Astrocyte (in vitro differentiated cells and primary cell): ENCODE measurements at regions not wholly inside any gene's neighbourhood (a gene's known extent, or its start where the extent isn't known, plus 50 kb on each side); places are given as distances from the start of the nearest gene placed in this dataset.
A peak's percentile ranks its signal among the peaks of the same experiment; 100 is the strongest.

Source experiments
- DNase-seq: peaks from one replicate; pipeline ENCODE4 v3.0.0-alpha.2; 2010; ENCODE audit warnings: low read depth
- FAIRE-seq: peaks from 2 replicates; lab custom pipeline; 2011; peaks lifted over from hg19 to GRCh38; lab: Jason Lieb, UNC
- H2AFZ ChIP-seq: 2 replicates; pipeline ENCODE4 v1.6.0; 2012; ENCODE audit warnings: low read depth, low read length, inconsistent platforms
- H3K27ac ChIP-seq: 2 replicates; pipeline ENCODE4 v1.5.1; 2011; ENCODE audit warnings: low read depth, low read length, inconsistent platforms
- H3K27me3 ChIP-seq: 2 replicates; pipeline ENCODE4 v1.6.0; 2011; ENCODE audit warnings: low read length, inconsistent platforms; ENCODE audit not compliant: insufficient read depth
- H3K36me3 ChIP-seq: 2 replicates; pipeline ENCODE4 v1.5.1; 2011; ENCODE audit warnings: low read length, inconsistent platforms; ENCODE audit not compliant: insufficient read depth
- H3K4me1 ChIP-seq: 2 replicates; pipeline ENCODE4 v1.5.1; 2011; ENCODE audit warnings: low read length, inconsistent platforms; ENCODE audit not compliant: insufficient read depth
- H3K4me2 ChIP-seq: 2 replicates; pipeline ENCODE4 v1.6.0; 2012; ENCODE audit warnings: low read length, inconsistent platforms
- H3K4me3 ChIP-seq: 2 replicates; pipeline ENCODE4 v1.5.1; 2011; ENCODE audit warnings: low read depth, mild to moderate bottlenecking, low read length, inconsistent platforms; ENCODE audit not compliant: insufficient read depth
- H3K79me2 ChIP-seq: 2 replicates; pipeline ENCODE4 v1.6.0; 2012; ENCODE audit warnings: mild to moderate bottlenecking, low read length, inconsistent platforms; ENCODE audit not compliant: insufficient read depth
- H3K9ac ChIP-seq: 2 replicates; pipeline ENCODE4 v1.6.0; 2012; ENCODE audit warnings: mild to moderate bottlenecking, low read length, inconsistent platforms
- H3K9me3 ChIP-seq: 2 replicates; pipeline ENCODE4 v1.5.1; 2012; ENCODE audit warnings: low read depth, mild to moderate bottlenecking, low read length, inconsistent platforms; ENCODE audit not compliant: insufficient read depth
- H4K20me1 ChIP-seq: 2 replicates; pipeline ENCODE4 v1.6.0; 2012; ENCODE audit warnings: low read length, inconsistent platforms; ENCODE audit not compliant: insufficient read depth
- H3K27ac Mint-ChIP-seq: one replicate; pipeline ENCODE4 v1.8.0; 2021; ENCODE audit warnings: mild to moderate bottlenecking, mixed read lengths; ENCODE audit not compliant: unreplicated experiment
- H3K27me3 Mint-ChIP-seq: one replicate; pipeline ENCODE4 v1.8.0; 2021; ENCODE audit warnings: low read depth, mixed read lengths; ENCODE audit not compliant: unreplicated experiment
- H3K36me3 Mint-ChIP-seq: one replicate; pipeline ENCODE4 v1.8.0; 2021; ENCODE audit warnings: low read depth, mixed read lengths; ENCODE audit not compliant: unreplicated experiment
- H3K4me1 Mint-ChIP-seq: one replicate; pipeline ENCODE4 v1.8.0; 2021; ENCODE audit warnings: low read depth, mixed read lengths; ENCODE audit not compliant: unreplicated experiment
- H3K4me3 Mint-ChIP-seq: one replicate; pipeline ENCODE4 v1.8.0; 2021; ENCODE audit warnings: mild to moderate bottlenecking, moderate library complexity, mixed read lengths; ENCODE audit not compliant: unreplicated experiment
- H3K9me3 Mint-ChIP-seq: one replicate; pipeline ENCODE4 v1.8.0; 2021; ENCODE audit warnings: mild to moderate bottlenecking, mixed read lengths; ENCODE audit not compliant: unreplicated experiment
- CTCF ChIP-seq: IDR thresholded peaks from 2 replicates; pipeline ENCODE4 v1.5.1; 2011; ENCODE audit warnings: low read depth, mild to moderate bottlenecking, inconsistent platforms, low read length, moderate library complexity; ENCODE audit not compliant: insufficient read depth
- EZH2 ChIP-seq: IDR thresholded peaks from 2 replicates; pipeline ENCODE4 v1.6.1; 2012; ENCODE audit warnings: mild to moderate bottlenecking, low read length, inconsistent platforms; ENCODE audit not compliant: insufficient read depth

GRCh38 chr5:165508286-165508685, 2002.9 kb downstream of the MAT2B start:
- Mint-ChIP-seq H3K4me3 (no peak overlapping the region), H3K27ac (no peak overlapping the region), H3K27me3 (no peaks in the 10 kb centered on the region), H3K9me3 (peaks cover 9% of the 10 kb centered on the region), H3K36me3 (no peaks in the 10 kb centered on the region), H3K4me1 (no peaks in the 10 kb centered on the region)
- no peak overlapping the region for H3K4me2 ChIP-seq
- H3K27me3 ChIP-seq: no peaks in the 10 kb centered on the region
- DNase-seq: no peak
- TF ChIP-seq CTCF (no peak), EZH2 (no peak)
- H3K27ac ChIP-seq: no peak overlapping the region
- H3K4me1 ChIP-seq: no peaks in the 10 kb centered on the region
- H3K9me3 ChIP-seq: no peaks in the 10 kb centered on the region
- H3K4me3 ChIP-seq: no peak overlapping the region
- H3K79me2 ChIP-seq: no peaks in the 10 kb centered on the region
- no peaks in the 10 kb centered on the region for H4K20me1 ChIP-seq
- H3K9ac ChIP-seq: no peak overlapping the region
- FAIRE-seq: no peak
- no peak overlapping the region for H2AFZ ChIP-seq
- H3K36me3 ChIP-seq: no peaks in the 10 kb centered on the region

GRCh38 chr5:165508861-165509260, 2003.4 kb downstream of the MAT2B start:
- H3K36me3 Mint-ChIP-seq: no peaks in the 10 kb centered on the region
- Histone ChIP-seq H3K9ac (no peak overlapping the region), H3K9me3 (no peaks in the 10 kb centered on the region), H3K4me2 (no peak overlapping the region), H3K27ac (no peak overlapping the region), H3K79me2 (no peaks in the 10 kb centered on the region), H3K36me3 (no peaks in the 10 kb centered on the region), H3K4me1 (no peaks in the 10 kb centered on the region), H3K27me3 (no peaks in the 10 kb centered on the region), H4K20me1 (no peaks in the 10 kb centered on the region), H3K4me3 (no peak overlapping the region), H2AFZ (no peak overlapping the region)
- no peaks in the 10 kb centered on the region for H3K4me1 Mint-ChIP-seq
- H3K27me3 Mint-ChIP-seq: no peaks in the 10 kb centered on the region
- H3K4me3 Mint-ChIP-seq: no peak overlapping the region
- DNase-seq (no peak), FAIRE-seq (no peak)
- H3K27ac Mint-ChIP-seq: no peak overlapping the region
- TF ChIP-seq EZH2 (no peak), CTCF (no peak)
- H3K9me3 Mint-ChIP-seq: peaks cover 9% of the 10 kb centered on the region

GRCh38 chr5:165521816-165522610, 2016.6 kb downstream of the MAT2B start:
- Histone ChIP-seq H4K20me1 (no peaks in the 10 kb centered on the region), H3K27me3 (no peaks in the 10 kb centered on the region), H2AFZ (peak overlapping the region; percentile 9), H3K27ac (no peak overlapping the region), H3K4me3 (no peak overlapping the region), H3K9me3 (no peaks in the 10 kb centered on the region), H3K4me1 (peaks cover 5% of the 10 kb centered on the region), H3K36me3 (no peaks in the 10 kb centered on the region), H3K9ac (no peak overlapping the region), H3K4me2 (no peak overlapping the region), H3K79me2 (no peaks in the 10 kb centered on the region)
- Mint-ChIP-seq H3K4me1 (peaks cover 9% of the 10 kb centered on the region), H3K36me3 (no peaks in the 10 kb centered on the region), H3K27ac (no peak overlapping the region), H3K27me3 (no peaks in the 10 kb centered on the region), H3K9me3 (peaks cover 4% of the 10 kb centered on the region), H3K4me3 (no peak overlapping the region)
- FAIRE-seq (no peak), DNase-seq (no peak)
- TF ChIP-seq CTCF: no peak
- no peak for TF ChIP-seq EZH2
